ENCODE measurements at regions not wholly inside any gene's neighbourhood (a gene's known extent, or its start where the extent isn't known, plus 50 kb on each side); places are given as distances from the start of the nearest gene placed in this dataset.
"Not testable (repeated sequence)": the region's sequence is repeated elsewhere in the genome, so short reads cannot be mapped to it uniquely, and the experiment has no call there.

DNA sequence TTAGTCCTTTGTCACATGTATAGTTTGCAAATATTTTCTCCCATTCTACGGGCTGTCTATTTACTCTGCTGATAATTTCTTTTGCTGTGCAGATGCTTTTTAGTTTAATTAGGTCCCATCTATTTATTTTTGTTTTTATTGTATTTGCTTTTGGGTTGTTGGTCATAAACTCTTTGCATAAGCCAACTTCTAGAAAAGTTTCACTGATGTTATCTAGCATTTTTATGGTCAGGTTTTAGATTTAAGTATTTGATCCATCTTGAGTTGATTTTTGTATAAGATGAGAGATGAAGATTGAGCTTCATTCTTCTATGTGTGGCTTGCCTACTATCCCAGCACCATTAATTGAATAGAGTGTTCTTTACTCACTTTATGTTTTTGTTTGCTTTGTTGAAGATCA, 1008.4 kb upstream of the ATXN7L3B start:
- DNase-seq (ENCODE audit: low spot score): no peak

GRCh38 chr12:73529954-73530353, 1007.7 kb upstream of the ATXN7L3B start:
- no peak for DNase-seq (ENCODE audit: low spot score)

- no peak for DNase-seq (ENCODE audit: low spot score)
Measured at GRCh38 chr12:73531752-73532151, 1005.9 kb upstream of the ATXN7L3B start.

GRCh38 chr12:73547421-73547820, 990.2 kb upstream of the ATXN7L3B start:
- no peak for DNase-seq (ENCODE audit: low spot score)

GRCh38 chr12:73585136-73585535, 952.5 kb upstream of the ATXN7L3B start:
- DNase-seq (ENCODE audit: low spot score): no peak

DNA sequence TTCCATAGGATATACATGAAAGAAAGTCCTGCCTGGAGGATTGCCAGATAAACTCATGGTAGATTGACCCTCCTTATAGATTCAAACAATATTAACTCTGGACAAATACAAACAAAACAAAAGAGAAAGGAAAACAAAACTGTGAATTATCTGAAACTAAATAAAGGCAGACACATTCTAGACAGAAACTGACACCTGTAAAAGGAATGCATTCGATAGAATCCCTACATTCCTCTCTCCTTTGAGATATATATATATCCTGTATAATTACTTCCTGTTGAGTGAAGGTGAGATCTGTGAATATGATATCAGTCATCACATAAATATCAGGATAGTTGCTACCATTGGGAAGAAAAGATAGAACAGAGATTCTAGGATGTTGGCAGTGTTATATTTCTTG, 948.4 kb upstream of the ATXN7L3B start:
- DNase-seq (ENCODE audit: low spot score): no peak

GRCh38 chr12:73598626-73599025, 939.0 kb upstream of the ATXN7L3B start:
- no peak for DNase-seq (ENCODE audit: low spot score)

DNA sequence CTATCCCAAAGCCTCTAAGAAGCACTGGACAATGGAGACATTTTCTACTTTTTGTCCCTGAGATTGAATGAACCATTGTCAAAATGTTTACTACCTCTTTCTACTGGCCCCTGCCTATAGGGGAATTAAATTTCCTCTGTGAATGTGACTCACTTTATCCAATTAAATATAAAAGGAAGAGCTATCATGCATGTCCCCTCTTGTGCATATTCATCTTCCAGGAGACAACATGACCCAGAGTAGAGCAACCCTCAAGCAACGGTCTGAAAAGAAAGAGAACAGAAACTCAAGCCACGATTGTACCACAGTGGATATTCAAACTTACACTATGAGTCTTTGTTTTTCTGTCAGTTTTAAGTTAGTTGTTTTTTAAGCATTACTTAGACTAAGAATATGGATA, 938.4 kb upstream of the ATXN7L3B start:
- DNase-seq (ENCODE audit: low spot score): no peak

GRCh38 chr12:73605925-73606324, 931.7 kb upstream of the ATXN7L3B start:
- not testable (repeated sequence) for DNase-seq (ENCODE audit: low spot score)

DNA sequence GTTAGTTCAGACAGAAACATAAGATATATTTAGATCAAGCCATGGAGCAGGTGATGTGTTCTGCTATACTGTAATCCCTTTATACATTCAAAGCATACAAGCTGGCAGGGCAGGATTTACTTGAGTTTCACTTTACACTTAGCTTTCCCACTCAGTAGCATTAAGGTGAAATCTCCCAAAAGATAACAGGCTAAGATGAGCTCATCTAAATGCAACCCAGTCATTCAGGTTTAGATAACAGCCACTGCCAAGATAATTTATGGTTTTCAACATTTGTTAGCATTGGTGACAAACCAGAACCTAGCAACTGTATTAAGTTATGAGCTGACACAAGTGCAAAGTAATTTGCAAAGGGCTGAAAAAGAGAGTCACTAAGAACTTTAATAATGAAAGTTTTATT, 925.1 kb upstream of the ATXN7L3B start:
- DNase-seq (ENCODE audit: low spot score): no peak

DNA sequence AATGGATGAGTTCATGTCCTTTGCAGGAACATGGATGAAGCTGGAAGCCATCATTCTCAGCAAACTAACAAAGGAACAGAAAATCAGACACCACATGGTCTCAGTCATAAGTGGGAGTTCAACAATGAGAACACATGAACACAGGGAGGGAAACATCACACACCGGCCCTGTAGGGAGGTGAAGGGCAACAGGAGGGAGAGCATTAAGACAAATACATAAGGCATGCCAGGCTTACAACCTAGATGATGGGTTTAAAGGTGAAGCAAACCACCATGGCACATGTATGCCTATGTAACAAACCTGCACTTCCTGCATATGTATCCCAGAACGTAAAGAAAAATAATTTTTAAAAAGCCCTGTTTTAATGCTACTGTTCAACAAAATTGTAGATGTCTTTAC, 914.2 kb upstream of the ATXN7L3B start:
- no peak for DNase-seq (ENCODE audit: low spot score)

GRCh38 chr12:73625226-73625625, 912.4 kb upstream of the ATXN7L3B start:
- DNase-seq (ENCODE audit: low spot score): no peak

DNA sequence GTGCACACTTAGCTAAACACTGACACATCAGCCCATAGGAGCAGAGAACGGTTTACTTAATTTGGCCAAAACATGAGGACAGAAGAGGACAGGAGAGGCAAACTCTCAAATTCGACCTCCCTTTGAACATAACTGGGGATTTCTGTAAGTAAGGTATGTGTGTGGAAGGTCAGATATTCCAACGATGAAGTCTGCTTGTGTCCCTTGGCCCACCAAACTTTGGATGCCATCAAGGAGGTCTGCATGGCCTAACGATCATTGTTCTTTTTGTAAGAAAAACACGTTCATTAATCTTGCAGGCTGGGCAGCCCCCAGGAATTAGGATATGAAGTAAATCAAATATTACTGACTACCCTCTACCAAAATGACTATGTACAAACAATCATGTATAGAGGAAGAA, 908.5 kb upstream of the ATXN7L3B start:
- no peak for DNase-seq (ENCODE audit: low spot score)

DNA sequence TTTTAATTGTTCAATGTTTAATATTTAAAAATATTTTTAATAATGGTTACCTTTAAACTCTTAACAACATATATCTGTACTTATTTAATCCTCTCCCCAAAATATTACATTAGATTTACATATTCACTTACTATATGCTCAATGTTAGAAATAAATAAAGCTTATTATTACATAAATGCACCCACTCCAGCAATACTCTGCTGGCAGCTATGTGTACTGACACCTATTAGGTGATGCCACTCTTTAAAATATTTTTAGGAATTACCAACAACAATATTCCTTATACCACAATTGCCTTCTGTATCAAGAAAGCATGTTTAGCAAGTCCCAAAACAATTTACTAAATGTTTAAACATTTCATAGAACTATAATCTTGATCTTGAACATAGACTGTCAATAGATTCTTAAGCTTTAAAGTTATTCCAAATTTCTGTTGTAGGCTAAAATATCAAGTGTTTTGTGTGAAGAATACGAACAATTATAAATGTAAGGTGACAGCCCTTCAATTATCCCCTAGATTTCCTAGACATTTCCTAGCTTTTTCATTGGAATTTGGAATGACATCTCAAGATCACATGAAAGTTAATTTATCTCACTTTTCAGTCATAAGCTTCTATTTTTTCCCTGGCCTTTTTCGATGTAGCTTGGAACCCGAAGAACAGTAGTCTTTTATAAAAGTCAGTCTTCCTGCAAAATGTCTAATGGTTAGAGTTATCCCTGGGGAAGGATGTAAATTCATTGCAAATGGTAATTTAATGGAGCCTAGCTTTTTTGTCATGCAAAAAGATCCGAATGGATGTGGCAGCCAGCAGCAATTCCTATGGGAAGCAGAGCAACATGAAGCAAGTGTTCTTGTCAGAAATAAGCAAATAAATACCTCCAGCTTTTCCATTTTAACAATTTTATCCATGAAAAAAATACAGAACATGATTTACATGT, 907.5 kb upstream of the ATXN7L3B start:
- no peak for DNase-seq (ENCODE audit: low spot score)

DNA sequence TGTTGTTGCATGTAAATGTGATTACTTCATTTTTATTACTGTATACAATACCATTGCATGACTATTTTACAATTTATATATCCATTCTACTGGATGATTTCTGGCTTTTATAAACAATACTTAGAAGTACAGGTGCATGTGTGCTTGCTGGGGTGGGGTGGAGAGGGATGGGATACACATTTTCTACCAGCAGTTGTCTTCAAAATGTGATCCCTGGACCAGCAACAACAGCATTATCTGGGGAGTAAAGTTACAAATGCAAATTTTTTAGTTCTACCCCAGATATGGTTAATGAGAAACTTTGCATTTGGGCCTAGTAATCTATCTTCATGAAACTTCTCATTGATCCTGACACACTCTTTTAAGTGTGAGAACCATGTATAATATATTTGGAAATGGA, 905.4 kb upstream of the ATXN7L3B start:
- DNase-seq (ENCODE audit: low spot score): no peak

DNA sequence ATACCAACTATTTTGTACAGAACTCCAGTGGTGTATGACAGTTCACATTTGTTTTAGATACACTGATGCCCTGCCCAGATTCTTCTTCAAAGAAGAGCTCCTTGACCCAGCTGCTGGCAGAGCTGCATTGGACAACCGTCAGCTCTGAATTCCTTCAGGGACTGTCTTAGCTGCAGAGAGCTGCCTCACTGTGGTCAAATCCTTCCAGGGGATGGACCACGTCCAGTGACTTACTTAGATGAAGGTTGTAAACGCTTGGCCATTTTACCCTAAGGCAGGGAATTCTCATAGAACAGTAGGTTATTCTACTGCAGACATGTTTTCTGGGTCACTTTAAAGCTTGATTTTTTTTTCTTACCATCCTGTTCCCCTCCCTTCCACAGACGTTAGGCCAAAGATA, 905.0 kb upstream of the ATXN7L3B start:
- DNase-seq (ENCODE audit: low spot score): no peak

GRCh38 chr12:73639397-73639796, 898.2 kb upstream of the ATXN7L3B start:
- not testable (repeated sequence) for DNase-seq (ENCODE audit: low spot score)

DNA sequence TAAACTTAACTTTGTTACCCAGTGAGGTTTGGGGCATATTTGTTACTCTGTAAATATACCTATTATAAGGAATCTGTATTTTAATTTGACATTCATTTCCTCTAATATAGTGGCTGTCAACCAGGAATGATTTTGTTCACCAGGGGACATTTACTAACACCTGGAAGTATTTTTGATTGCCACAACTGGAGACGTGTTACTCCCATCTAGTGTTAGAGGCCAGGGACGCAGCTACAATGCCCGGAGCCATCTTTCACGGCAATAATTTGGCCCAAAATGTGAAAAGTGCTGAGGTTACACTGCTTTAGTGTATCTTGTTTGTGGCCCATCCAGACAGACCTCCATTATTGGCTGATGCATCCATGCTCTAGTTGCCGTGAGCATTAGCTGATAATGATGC, 881.3 kb upstream of the ATXN7L3B start:
- DNase-seq (ENCODE audit: low spot score): no peak

DNA sequence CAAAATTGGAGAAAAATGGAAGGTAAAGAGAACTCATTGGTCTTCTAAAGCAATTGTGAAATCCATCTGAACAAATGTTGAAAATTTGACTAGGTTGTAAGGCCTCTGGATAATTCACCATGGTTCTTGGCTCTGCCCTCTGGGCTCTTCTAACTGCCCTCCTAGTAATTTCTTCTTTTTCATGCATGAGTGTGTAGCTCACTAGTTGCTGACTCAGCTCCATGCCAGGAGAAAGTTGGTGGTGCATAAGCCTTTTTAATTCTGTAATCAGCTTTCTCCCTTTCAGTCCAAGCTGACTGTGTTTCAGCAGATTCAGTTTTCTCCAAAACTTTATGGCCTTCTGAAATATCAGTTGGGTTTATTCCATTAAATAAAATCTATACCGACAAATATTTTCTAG, 877.8 kb upstream of the ATXN7L3B start:
- no peak for DNase-seq (ENCODE audit: low spot score)

DNA sequence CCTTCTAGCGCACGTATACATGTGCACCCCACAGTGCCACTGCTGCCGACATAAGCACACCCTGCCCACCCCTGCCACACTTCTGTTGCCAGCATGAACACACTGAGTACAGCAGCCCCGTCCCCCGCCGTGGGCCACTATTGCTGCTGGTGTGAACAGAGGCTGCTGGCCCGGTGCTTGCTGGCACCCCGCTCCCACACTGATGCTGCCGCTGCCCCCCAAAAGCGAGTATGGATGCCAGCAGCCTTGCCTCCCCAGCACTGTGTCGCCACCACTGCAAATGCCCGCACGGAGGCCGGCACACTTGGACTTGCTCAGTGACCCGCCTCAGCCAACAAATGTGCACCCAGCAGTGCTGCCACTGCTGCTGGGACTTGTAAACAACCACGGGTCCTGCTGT, 872.4 kb upstream of the ATXN7L3B start:
- DNase-seq (ENCODE audit: low spot score): no peak

DNA sequence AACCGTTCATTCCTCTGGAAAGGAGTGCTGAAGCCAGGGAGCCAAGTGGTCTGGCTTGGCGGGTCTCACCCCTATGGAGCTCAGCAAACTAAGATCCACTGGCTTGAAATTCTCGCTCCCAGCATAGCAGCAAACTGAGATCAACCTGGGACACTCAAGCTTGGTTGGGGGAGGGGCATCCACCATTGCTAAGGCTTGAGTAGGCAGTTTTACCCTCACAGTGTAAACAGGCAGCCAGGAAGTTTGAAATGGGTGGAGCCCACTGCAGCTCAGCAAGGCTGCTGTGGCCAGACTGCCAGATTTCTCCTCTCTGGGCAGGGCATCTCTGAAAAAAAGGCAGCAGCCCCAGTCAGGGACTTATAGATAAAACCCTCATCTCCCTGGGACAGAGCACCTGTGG, 866.1 kb upstream of the ATXN7L3B start:
- DNase-seq (ENCODE audit: low spot score): not testable (repeated sequence)

GRCh38 chr12:73677520-73678291, 859.9 kb upstream of the ATXN7L3B start:
- no peak for DNase-seq (ENCODE audit: low spot score)

DNA sequence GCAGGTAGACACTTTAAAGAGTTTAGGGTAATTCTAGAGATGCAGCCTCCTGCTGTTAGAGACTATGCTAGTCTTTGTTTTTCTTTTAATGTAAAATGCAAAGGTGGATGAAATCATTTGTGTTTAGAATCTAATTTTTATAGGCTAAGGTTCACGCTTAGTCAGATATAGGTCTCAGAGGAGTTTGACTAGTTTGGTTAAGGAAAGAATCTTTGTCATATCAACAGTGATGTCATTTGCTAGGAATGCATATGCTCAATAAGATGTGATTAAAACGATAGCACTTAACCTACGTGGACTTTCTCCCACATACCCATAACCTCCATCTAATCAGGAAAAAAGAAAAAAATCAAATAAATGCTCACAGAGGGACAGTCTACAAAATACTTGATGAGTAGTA, 859.3 kb upstream of the ATXN7L3B start:
- DNase-seq (ENCODE audit: low spot score): no peak

Data from D341Med (cell line).